ENCODE measurements at regions not wholly inside any gene's neighbourhood (a gene's known extent, or its start where the extent isn't known, plus 50 kb on each side); places are given as distances from the start of the nearest gene placed in this dataset.

- TF ChIP-seq, protein P1, sequence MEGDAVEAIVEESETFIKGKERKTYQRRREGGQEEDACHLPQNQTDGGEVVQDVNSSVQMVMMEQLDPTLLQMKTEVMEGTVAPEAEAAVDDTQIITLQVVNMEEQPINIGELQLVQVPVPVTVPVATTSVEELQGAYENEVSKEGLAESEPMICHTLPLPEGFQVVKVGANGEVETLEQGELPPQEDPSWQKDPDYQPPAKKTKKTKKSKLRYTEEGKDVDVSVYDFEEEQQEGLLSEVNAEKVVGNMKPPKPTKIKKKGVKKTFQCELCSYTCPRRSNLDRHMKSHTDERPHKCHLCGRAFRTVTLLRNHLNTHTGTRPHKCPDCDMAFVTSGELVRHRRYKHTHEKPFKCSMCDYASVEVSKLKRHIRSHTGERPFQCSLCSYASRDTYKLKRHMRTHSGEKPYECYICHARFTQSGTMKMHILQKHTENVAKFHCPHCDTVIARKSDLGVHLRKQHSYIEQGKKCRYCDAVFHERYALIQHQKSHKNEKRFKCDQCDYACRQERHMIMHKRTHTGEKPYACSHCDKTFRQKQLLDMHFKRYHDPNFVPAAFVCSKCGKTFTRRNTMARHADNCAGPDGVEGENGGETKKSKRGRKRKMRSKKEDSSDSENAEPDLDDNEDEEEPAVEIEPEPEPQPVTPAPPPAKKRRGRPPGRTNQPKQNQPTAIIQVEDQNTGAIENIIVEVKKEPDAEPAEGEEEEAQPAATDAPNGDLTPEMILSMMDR (IDR thresholded peaks at IDR 0.05; ENCODE audit: borderline replicate concordance, extremely low read depth, low read length, poor library complexity, severe bottlenecking), result no peak
- no peak for TF ChIP-seq EZH2 (IDR thresholded peaks at IDR 0.05; ENCODE audit: borderline replicate concordance, low read depth, low read length, severe bottlenecking)
Observed at GRCh38 chr7:35487841-35488240, 207.1 kb downstream of the HERPUD2 start.

All from DND-41 (cell line).